GM23338 (cell line): ENCODE measurements at regions not wholly inside any gene's neighbourhood (a gene's known extent, or its start where the extent isn't known, plus 50 kb on each side); places are given as distances from the start of the nearest gene placed in this dataset.

Source experiments
- ATAC-seq: fragments of 200-7000 bp; cut with Tn5 transposase; 3 replicates; pipeline ENCODE4 v1.9.1; 2020
- DNase-seq: peaks from one replicate; pipeline ENCODE4 v3.0.0-alpha.2; 2015; ENCODE audit warnings: low spot score
- H2AFZ ChIP-seq: fragments of 200-600 bp; sonication (generic); 2 replicates; pipeline ENCODE4 v1.8.0; 2016; ENCODE audit warnings: antibody characterized with exemption, mild to moderate bottlenecking, moderate library complexity
- H3F3A ChIP-seq: fragments of 200-600 bp; sonication (generic); replicated peaks from 2 replicates; pipeline ENCODE4 v1.8.0; 2017; ENCODE audit warnings: antibody characterized with exemption, mixed run types, low read depth
- H3K27ac ChIP-seq: fragments of 200-600 bp; sonication (generic); 2 replicates; pipeline ENCODE4 v1.6.1; 2016; ENCODE audit warnings: low read depth
- H3K27me3 ChIP-seq: fragments of 200-600 bp; sonication (generic); 2 replicates; pipeline ENCODE4 v1.8.0; 2016; ENCODE audit warnings: mild to moderate bottlenecking, mixed run types, moderate library complexity; ENCODE audit not compliant: insufficient read depth
- H3K36me3 ChIP-seq: fragments of 200-600 bp; sonication (generic); 2 replicates; pipeline ENCODE4 v1.8.0; 2016; ENCODE audit warnings: mild to moderate bottlenecking; ENCODE audit not compliant: insufficient read depth
- H3K4me1 ChIP-seq: fragments of 200-600 bp; sonication (generic); 2 replicates; pipeline ENCODE4 v1.8.0; 2016; ENCODE audit warnings: mild to moderate bottlenecking, moderate library complexity; ENCODE audit not compliant: insufficient read depth
- H3K4me2 ChIP-seq: fragments of 200-600 bp; sonication (generic); 2 replicates; pipeline ENCODE4 v1.7.1; 2017; ENCODE audit warnings: mixed run types
- H3K4me3 ChIP-seq: fragments of 200-600 bp; sonication (generic); 2 replicates; pipeline ENCODE4 v1.6.1; 2016; ENCODE audit warnings: mixed run types
- H3K79me2 ChIP-seq: fragments of 200-600 bp; sonication (generic); replicated peaks from 2 replicates; pipeline ENCODE4 v1.8.0; 2017; ENCODE audit warnings: mild to moderate bottlenecking; ENCODE audit not compliant: insufficient read depth
- H3K9me2 ChIP-seq: fragments of 200-600 bp; sonication (generic); 2 replicates; pipeline ENCODE4 v1.8.0; 2017; ENCODE audit not compliant: insufficient read depth
- H4K20me1 ChIP-seq: fragments of 200-600 bp; sonication (generic); replicated peaks from 2 replicates; pipeline ENCODE4 v1.8.0; 2017; ENCODE audit warnings: mild to moderate bottlenecking; ENCODE audit not compliant: insufficient read depth
- H3K27ac Mint-ChIP-seq: 2 replicates; pipeline ENCODE4 v1.8.0; 2020; ENCODE audit warnings: inconsistent platforms, mild to moderate bottlenecking, moderate library complexity, mixed read lengths
- H3K27me3 Mint-ChIP-seq: 3 replicates; pipeline ENCODE4 v1.8.0; 2022; ENCODE audit warnings: low read depth, mild to moderate bottlenecking, moderate library complexity, mixed read lengths, inconsistent platforms; ENCODE audit not compliant: insufficient read depth, poor library complexity
- H3K36me3 Mint-ChIP-seq: 3 replicates; pipeline ENCODE4 v1.8.0; 2021; ENCODE audit warnings: low read depth, mild to moderate bottlenecking, inconsistent platforms, moderate library complexity, mixed read lengths
- H3K4me1 Mint-ChIP-seq: 3 replicates; pipeline ENCODE4 v1.8.0; 2020; ENCODE audit warnings: mild to moderate bottlenecking, inconsistent platforms, mixed read lengths
- H3K4me3 Mint-ChIP-seq: 3 replicates; pipeline ENCODE4 v1.8.0; 2021; ENCODE audit warnings: moderate library complexity, mild to moderate bottlenecking, inconsistent platforms, mixed read lengths
- H3K9me3 Mint-ChIP-seq: 3 replicates; pipeline ENCODE4 v1.8.0; 2020; ENCODE audit warnings: moderate library complexity, mild to moderate bottlenecking, inconsistent platforms, mixed read lengths
- CTCF ChIP-seq, 2 experiments: fragments of 200-600 bp in 1 of 2; sonication (generic) in 1 of 2; conservative IDR thresholded peaks; 2 replicates each; pipeline versions ENCODE4 v1.5.1 to v1.6.1; 2016 to 2017; ENCODE audit warnings: antibody characterized with exemption in 2 of 2, low read depth in 2 of 2, mild to moderate bottlenecking in 2 of 2, moderate library complexity in 1 of 2
- ETS1 ChIP-seq: IDR thresholded peaks from 2 replicates; pipeline ENCODE4 v1.6.1; 2016; ENCODE audit warnings: antibody characterized with exemption
- EZH2 ChIP-seq: fragments of 200-600 bp; sonication (generic); IDR thresholded peaks from one replicate; pipeline ENCODE4 v1.8.0; 2017; ENCODE audit warnings: antibody characterized with exemption, mild to moderate bottlenecking, low read depth; ENCODE audit not compliant: unreplicated experiment
- JUNB ChIP-seq: IDR thresholded peaks from one replicate; pipeline ENCODE4 v1.6.1; 2016; ENCODE audit warnings: antibody characterized with exemption; ENCODE audit not compliant: unreplicated experiment
- NANOG ChIP-seq: IDR thresholded peaks from 2 replicates; pipeline ENCODE4 v1.6.1; 2016; ENCODE audit warnings: antibody characterized with exemption, borderline replicate concordance
- POLR2AphosphoS5 ChIP-seq: IDR thresholded peaks from 2 replicates; pipeline ENCODE4 v1.6.1; 2016; ENCODE audit warnings: antibody characterized with exemption, low read depth
- REST ChIP-seq: IDR thresholded peaks from one replicate; pipeline ENCODE4 v1.6.1; 2018; ENCODE audit warnings: antibody characterized with exemption; ENCODE audit not compliant: unreplicated experiment
- STAT1 ChIP-seq: IDR thresholded peaks from one replicate; pipeline ENCODE4 v1.6.1; 2016; ENCODE audit warnings: antibody characterized with exemption; ENCODE audit not compliant: unreplicated experiment
- ZNF114 ChIP-seq: fragments of 250-450 bp; sonication (Bioruptor Pico); IDR thresholded peaks from 2 replicates; pipeline ENCODE4 v1.5.0; 2020; ENCODE audit warnings: mild to moderate bottlenecking, moderate library complexity
- ZNF462 ChIP-seq: fragments of 250-450 bp; sonication (Bioruptor Pico); IDR thresholded peaks from 2 replicates; pipeline ENCODE4 v1.5.0; 2020; ENCODE audit warnings: mild to moderate bottlenecking, moderate library complexity

GRCh38 chr15:35910227-35910626 is 364.3 kb upstream of the DPH6 start (continued):
- no peak for TF ChIP-seq ZNF462 (CRISPR knock-in tag)
- no peak for TF ChIP-seq ETS1
- TF ChIP-seq EZH2 = no peak
- TF ChIP-seq ZNF114 (CRISPR knock-in tag) = no peak
- no peak for TF ChIP-seq JUNB

- no peaks in the 10 kb centered on the region for H3K27me3 ChIP-seq
- no peak overlapping the region for H3K27ac ChIP-seq
- no peaks in the 10 kb centered on the region for H3F3A ChIP-seq
- no peak overlapping the region for H2AFZ ChIP-seq
- H3K4me3 ChIP-seq = no peak overlapping the region
- no peaks in the 10 kb centered on the region for H3K36me3 ChIP-seq
- H4K20me1 ChIP-seq = no peaks in the 10 kb centered on the region
- DNase-seq (no peak), ATAC-seq (no peak)
- Mint-ChIP-seq H3K27ac (no peak overlapping the region), H3K4me1 (no peaks in the 10 kb centered on the region), H3K27me3 (no peaks in the 10 kb centered on the region), H3K4me3 (no peak overlapping the region), H3K9me3 (no peaks in the 10 kb centered on the region), H3K36me3 (no peaks in the 10 kb centered on the region)
- no peaks in the 10 kb centered on the region for H3K9me2 ChIP-seq
- H3K79me2 ChIP-seq = no peaks in the 10 kb centered on the region
- H3K4me2 ChIP-seq = no peak overlapping the region
- TF ChIP-seq CTCF (conservative IDR thresholded peaks at IDR 0.05; ENCODE audit: low read depth in 2 of 2) (no peak), EZH2 (no peak), REST (no peak), JUNB (no peak), NANOG (no peak), POLR2AphosphoS5 (no peak), ETS1 (no peak), STAT1 (no peak)
- H3K4me1 ChIP-seq = no peaks in the 10 kb centered on the region
These were observed 365.2 kb upstream of the DPH6 start for GRCh38 chr15:35911052-35911777.
